Pons (tissue), 1 donor: ENCODE measurements at regions not wholly inside any gene's neighbourhood (a gene's known extent, or its start where the extent isn't known, plus 50 kb on each side); places are given as distances from the start of the nearest gene placed in this dataset.
A peak's percentile ranks its signal among the peaks of the same experiment; 100 is the strongest.

Experiments used
- DNase-seq: peaks from one replicate; pipeline ENCODE4 v3.0.0-alpha.2; 2016; ENCODE audit warnings: low spot score

DNA sequence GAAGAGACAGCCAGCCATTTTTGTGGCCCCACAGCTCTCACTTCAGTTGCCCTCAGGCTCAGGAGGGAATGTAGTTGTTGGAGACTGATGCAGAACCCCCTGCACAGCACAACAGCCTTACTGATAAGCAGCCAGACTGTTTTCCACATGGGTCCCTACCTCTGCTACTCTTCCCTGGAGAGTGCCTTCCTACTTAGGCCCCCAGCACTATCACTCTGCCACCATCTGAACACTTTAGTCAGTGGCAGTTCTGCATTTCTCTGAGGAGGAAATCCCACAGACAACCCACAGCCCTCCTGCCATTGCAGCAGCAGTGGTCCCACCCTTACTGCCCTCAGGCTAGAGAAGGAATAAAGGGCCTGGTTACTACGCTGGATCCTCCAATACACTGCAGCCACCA lies 61.8 kb upstream of the PTPRD start:
- no peak for DNase-seq

DNA sequence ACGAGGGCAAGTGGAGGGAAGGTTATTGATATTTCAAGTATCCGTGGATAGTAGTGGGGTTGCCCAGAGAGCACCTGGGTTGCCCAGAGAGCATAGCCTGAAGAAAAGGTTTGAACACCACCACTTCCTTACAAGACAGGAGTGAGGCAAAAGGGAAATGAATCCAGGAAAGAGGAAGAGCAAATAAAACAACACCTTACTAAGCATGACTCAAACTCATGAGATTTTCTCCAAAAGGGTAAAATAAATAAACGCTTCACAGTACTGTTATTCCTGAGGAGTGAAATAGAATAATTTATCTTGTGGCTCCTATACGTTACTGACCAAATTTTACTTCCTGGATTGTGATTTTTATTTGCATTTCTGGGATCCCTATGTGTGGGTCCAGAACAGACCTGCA lies 65.2 kb upstream of the PTPRD start:
- DNase-seq = no peak

DNA sequence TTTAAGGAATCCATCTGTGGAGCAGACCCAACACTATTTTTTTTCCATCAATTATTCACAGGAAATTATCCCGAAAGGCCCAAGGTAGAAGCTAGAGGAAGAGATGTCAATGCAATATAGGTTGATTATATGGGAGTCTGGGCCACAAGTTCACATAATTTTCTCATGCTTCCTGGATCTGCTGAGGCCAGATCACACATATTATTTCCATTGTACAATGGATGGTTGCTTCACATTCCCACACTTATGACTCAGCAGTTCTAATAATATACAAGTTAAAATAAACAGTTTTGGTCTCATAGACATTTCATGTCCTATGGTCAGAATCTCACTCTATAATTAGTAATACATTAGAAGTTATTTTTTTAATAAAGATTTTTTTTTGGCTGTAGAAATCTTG lies 66.0 kb upstream of the PTPRD start:
- DNase-seq = no peak

DNA sequence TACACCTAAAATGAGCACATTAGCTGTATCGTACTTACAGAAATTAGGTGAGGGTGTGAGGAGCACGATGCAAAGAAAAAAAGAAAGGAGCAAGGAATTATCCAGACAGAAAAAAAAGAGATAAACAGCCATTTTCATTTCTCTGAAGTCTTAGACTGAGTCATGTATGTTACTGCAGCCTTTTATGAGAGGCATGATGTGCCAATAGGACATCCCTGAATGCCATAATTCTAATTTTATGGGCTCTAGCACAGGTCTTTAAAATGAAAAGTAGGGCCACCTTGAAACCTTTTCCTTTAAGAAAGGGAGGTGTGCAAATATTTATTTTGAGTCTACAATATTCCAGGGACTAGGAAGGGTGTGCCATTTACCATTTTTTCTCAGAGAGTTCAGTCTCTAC lies 74.1 kb upstream of the PTPRD start:
- no peak for DNase-seq

DNA sequence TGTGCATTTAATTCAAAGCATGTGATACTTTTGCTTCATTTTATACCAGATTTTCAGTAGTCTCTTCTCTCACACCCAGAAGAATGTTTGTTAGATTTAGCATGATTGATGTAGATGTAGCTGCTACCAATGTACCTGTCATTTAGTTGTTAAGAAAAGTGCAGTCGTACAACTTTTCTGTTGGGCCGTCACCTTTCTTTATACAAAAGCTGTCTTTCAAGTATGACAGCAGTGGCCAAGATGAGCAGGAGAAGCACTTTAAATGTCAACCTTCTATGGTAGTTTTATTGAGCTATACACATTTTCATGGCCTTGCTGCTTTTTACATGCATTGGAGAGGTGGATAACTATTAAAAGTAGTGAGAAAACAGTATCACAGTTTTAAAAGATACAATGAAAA lies 77.7 kb upstream of the PTPRD start:
- no peak for DNase-seq

DNA sequence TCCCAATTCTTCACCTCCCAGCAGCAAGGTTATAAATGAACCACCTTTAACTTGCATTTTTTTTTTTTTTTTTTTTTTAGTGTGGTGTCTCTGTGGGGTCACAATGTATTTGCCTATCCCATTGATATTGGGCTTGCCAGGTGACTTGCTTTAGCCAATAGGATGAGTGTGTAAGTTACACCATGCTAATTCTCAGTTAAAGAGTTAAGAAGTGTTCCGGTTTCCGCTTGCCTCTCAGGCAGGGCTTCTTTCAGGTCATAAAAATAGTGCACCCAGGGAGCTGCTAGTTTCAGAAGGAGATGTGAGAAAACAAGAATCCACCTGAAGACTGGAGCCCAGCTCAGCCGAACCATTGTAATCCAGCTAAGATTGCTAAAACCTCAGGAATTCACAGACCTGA lies 84.2 kb upstream of the PTPRD start:
- DNase-seq = no peak

DNA sequence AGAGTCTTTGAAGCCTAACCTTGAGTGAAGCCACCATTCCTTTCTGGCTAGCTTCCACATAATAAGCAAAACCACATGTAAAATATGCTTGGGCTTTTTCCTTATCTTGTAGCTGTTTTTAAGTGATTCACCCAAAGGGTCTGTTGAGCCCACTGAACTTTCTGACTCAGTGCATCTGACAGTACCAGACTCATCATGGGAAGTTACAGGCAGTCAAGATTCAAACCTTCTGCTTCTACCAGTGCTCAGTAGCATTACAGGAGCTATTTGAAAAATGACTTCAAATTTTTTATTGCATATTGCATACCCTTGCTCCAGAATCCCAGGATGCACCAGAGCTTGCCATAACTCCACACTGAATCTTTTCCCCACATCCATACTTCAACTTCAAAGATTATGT lies 87.5 kb upstream of the PTPRD start:
- no peak for DNase-seq

DNA sequence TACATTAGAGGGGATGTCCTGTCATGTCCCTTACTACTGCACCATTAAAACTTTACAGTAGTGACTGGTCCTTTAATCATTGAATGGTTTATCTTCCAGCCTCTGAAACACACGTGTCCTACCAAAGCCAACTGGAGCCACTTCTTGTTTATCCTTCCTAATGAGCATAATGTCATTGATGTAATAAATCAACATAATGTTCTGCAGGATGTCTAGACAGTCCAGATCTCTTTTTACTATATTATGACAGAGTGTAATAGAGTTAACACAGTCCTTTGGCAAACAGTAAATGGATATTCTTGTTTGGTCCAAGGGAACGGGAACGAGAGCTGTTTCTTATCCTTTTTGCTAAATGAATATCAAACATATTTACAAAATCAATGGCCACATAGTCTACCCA lies 88.1 kb upstream of the PTPRD start:
- no peak for DNase-seq

DNA sequence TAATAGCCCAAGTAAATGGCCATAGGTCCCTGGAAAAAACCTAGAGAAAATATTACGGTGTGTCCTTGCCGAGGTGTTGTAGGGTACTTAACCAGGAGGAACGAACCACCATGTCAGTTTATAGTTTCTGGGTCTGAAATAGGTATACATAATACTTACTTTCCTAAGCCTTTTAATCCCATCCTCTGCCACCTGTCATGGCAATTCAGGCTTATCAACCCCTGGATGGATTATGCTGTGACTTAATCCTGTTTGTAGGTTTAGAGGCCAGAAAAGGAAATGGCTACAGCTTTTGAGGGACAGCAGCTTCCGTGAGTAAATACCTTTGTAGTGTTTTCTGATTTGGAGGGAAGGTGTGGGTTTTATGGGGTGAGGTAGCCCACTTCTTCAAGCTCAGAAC lies 89.1 kb upstream of the PTPRD start:
- no peak for DNase-seq

DNA sequence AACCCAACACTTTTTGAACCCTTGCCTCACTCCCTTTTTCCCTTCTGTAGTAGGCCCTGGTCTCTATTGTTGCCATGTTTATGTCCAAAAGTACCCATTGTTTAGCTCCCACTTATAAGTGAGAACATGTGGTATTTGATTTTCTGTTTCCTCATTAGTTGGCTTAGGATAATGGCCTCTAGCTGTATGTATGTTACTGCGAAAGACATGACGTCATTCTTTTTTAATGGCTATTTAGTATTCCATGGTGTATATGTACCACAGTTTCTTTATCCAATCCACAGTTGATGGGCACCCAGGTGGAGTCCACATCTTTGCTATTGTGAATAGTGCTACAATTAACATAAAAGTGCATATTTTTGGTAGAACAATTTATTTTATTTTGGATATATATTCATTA lies 90.3 kb upstream of the PTPRD start:
- no peak for DNase-seq

DNA sequence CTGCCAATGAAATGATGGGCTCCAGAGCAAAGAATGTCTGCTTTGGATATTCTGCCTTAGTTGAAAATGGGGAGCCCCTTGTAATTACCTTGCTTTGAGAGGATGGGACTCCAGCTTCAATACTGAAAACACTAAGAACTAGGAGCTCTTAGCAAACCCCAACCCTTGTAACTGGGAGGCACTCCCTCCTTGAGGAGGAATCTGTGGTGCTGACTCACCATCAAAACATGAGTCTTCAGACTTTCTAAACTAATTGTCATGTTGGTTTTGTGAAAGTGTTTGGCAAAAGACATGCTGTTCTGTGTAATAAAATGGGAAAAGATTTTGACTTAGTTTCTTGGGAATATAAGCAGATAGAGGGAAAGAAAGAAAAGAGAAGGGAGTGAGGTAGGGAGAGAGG lies 91.9 kb upstream of the PTPRD start:
- DNase-seq = no peak

DNA sequence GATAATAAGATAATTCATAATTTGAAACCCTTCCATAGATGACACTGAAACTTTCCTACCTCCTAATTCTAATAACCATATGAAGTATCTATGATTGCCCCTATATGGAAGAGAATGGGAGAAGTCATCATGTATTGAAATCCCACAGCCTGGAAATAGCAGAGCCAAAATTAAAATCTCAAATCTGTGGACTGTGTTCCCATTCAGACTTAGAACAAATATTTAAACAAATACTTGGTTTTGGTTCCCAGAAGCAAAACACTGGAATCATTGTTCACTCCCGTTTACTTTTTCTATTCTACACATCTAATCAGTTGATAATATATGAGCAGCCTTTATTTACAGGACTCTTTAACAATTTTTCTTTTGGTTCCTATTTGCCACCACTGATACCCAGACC lies 92.6 kb upstream of the PTPRD start:
- DNase-seq = peak; percentile 19

DNA sequence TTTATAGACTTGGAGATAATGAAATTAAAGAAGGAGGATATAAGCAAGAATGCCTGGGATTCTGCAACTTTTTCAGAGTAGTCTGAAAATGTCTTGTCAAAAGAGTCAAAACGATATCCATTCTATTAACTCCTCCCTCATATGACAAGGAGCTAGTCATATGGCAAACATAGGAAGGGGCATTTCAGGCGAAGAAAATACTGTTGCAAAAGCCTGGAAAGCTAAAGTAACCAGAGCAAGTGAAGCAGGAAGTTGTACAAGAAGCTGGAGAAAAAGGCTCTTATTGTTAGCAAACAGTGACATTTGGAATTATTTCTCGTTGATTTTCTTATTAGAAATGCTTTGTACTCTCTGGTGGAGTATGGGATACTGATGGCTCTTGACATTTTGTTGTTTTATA lies 94.0 kb upstream of the PTPRD start:
- no peak for DNase-seq

DNA sequence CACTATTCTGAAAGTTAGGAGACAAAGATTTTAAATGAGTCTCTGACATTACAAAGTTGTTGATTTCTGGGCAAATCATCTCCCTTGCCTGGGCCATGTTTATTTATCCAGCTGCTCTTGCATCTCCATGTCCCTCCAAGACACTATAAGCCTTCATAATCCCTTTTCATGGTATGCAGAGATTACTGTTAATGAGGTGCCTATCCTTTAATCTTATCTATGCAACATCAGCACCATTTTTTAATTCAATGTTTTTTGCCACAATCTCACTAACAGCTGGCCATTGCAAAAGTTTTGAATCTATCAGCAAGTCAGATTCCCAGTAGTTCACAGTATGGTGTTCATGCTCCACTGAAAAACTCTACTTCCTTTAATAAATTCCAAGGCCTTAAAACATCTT lies 108.5 kb upstream of the PTPRD start:
- no peak for DNase-seq

DNA sequence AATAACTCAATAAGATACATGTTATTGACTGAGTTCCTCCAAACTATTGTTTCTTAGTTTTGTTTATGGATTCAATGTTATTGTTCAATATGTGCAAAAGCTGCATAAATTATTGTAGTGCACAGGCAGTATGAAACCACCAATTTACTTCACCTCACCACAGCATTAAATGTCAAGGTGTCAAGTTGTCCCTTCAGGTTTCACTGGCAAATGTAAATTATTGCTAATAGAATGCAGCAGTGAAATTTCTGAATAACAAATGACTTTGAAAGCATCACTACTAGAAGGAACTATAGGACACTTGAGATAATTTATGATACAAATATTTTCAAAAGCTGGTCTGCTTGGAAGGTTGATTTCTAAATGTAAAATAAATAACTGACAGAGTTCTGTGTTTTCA lies 116.4 kb upstream of the PTPRD start:
- DNase-seq = no peak

DNA sequence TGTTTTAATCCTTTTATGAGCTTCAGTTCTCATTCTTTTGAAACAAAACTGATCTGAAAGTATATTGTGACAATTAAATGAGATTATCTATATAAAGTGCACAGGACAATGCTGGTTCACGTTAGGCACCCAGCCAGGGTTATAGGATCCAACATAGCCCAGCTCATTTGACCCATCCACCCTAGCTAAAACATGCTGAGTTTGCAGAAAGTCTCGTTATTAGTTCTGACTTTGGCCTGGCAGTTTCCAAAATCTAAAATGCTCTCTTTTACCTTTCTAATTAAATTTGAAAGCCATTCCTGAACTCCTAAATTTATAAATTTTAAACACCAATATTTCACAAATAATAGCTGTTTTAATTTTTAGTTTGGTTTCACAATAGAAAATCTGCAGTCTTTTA lies 131.9 kb upstream of the PTPRD start:
- DNase-seq = no peak

DNA sequence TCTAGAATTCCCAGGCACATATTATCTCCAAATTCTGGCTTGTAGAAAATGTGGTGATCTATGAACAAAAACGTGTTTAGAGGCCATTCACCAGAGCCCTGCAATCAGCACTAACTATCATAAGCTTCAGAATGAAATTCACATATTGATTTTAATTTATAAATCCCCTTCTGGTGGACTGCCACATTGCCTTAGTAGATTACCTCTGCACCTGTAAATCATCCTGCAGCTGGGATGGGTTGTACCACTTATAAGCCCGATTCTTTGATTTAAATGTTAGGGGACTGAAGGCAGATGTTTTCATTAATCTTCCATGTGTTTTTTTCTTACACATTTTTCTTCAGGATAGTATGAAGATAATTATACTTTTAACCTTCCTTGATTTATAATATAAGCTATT lies 140.7 kb upstream of the PTPRD start:
- no peak for DNase-seq

DNA sequence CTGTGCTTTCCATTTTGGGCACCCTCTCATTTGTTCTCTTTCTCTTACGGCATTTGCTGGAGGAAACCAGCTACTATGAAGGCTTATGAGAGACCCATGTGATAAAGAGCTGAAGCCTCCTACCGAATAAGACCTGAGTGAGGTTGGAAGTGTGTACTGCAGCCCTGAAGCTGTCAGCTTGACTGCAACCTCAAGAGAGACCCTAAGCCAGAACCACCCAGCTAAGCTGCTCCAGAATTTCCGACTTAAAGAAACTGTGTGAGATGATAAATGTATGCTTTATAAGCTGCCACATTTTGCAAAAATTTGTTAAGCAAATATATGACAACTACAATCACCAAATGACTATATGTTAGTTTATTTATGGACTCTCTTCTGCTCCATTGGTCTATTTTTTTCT lies 151.7 kb upstream of the PTPRD start:
- no peak for DNase-seq

DNA sequence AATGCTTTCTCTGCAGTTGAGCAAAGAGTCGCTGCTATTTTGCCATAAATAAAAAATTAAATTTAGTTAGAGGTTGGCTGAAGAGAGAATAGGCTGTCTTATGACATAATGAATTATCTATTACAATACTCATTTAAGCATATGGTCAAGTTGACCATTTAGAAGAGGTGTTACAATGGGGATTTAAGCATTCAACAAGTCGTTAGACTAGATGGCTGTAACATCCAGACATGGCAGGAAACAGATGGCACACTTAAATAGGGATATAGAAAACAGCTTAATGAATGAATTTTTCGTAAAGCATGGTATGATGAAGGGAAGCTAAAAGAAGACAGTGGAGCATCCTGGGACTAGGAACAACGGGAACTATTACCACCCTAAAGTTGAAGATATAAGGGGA lies 160.3 kb upstream of the PTPRD start:
- no peak for DNase-seq

DNA sequence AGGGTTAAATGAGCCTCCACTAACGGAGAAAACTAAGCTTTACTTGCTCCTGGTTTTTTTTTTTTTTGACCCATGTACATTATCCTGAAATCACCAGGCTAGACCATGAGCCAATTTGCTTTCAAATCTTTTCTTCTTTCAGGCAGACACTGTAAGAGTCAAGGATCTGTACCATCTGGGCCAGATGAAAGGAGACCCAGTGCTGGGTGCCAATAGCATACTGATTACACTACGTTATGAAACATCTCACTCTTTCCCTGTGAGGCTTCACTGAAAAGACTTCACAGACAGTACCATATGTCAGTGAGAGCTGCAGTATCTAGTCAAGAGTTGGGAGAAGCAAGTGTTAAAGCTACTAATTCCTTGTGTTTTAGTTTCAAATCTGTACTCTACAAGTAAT lies 161.2 kb upstream of the PTPRD start:
- DNase-seq = peak; percentile 15

DNA sequence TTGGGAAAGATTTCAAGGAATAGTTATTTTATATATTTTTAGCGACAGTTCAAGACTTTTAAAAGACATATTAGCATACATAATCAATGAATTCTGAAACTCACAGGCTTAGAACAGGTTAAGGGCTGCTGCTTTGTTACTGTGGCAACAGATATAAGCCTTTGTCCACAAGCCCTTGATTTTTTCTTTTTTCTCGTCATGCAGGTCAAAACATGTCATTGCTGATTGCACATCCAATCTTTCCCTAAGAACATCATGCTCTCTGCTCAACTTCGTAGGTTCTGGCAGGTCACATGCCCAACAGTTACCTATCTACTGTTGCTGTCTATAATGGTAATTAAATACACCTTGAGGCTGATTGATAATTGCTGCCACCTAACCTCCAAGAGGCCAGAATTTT lies 172.5 kb upstream of the PTPRD start:
- DNase-seq = no peak

DNA sequence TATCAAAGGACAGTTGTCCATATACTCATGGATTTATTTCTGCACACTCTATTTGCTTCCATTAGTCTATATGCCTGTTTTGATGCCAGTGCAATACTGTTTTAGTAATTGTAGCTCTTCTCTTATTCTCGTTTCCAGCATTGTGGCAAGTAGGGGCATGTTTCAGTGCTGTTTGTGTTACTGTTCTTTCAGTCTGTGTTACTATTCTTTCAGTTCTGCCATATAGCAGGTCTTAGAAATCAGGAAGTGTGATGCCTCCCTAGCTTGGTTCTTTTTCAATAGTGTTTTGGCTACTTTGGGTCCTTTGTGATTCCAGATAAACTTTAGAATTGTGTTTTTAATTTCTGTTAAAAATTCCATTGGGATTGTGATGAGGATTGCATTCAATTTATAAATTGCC lies 180.5 kb upstream of the PTPRD start:
- DNase-seq = no peak

DNA sequence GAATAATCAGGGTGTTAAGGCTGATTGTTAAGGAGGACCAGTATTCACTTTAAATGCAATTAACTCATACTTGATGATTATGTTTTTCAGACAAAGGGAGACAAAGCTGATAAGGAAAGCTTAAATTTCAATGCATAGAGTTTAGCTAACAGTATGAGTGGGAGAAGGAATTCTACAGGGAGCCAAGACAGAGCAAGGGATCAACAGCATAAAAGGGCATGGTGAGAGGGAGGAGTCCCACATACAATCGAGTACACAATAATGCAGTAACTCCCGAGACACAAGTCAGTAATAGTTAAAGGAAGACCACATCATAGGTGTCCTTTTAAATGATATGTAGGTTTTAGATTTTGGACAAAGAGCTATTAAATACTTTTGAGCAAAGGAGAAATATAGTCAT lies 191.7 kb upstream of the PTPRD start:
- DNase-seq = no peak

DNA sequence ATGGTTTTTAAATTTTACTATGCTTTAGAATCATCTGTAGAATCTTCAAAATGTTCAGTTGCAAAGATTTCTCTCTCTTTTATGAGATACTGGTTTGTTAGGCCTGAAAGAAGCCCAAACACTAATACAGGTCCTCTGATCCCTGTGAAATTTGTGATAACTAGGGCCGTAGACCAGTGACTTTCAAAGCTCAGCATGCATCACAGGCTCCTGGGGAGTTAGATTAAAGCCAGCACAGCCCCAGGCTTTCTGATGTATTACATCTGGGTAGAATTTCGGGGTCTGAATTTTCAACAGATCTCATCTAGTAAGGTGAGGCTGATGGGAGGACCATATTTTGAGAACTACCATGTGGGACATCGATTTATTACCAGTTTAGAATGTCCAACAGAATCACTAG lies 194.1 kb upstream of the PTPRD start:
- DNase-seq = no peak

DNA sequence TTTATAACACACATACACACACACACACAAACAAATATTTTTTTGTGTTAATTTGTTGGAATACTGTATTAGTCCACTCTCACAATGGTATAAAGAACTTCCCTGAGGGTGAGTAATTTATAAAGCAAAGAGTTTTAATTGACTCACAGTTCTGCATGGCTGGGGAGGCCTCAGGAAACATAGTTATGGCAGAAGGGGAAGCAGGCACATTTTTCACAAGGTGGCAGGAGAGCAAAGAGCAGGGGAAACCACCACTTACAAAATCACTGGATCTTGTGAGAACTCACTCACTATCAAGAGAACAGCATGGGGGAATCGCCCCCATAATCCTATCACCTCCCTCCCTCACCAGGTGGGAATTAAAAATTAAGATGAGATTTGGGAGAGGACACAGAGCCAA lies 205.4 kb upstream of the PTPRD start:
- no peak for DNase-seq
